ENCODE measurements at regions not wholly inside any gene's neighbourhood (a gene's known extent, or its start where the extent isn't known, plus 50 kb on each side); places are given as distances from the start of the nearest gene placed in this dataset.
"Not testable (repeated sequence)": the region's sequence is repeated elsewhere in the genome, so short reads cannot be mapped to it uniquely, and the experiment has no call there.

- DNase-seq, result no peak
Observed at GRCh38 chr6:27575594-27576361, 102.9 kb upstream of the ZNF184 start.

GRCh38 chr6:27568226-27568897 is 95.5 kb upstream of the ZNF184 start:
- no peak for DNase-seq

GRCh38 chr6:27565839-27566779 is 93.2 kb upstream of the ZNF184 start:
- DNase-seq, result no peak

- no peak for DNase-seq
Observed at GRCh38 chr6:27562027-27562410, 89.1 kb upstream of the ZNF184 start.

- DNase-seq, result no peak
Observed at GRCh38 chr6:27558028-27558724, 85.3 kb upstream of the ZNF184 start.

GRCh38 chr6:27556406-27556805 is 83.5 kb upstream of the ZNF184 start:
- no peak for DNase-seq

GRCh38 chr6:27553123-27553904 is 80.4 kb upstream of the ZNF184 start:
- no peak for DNase-seq

GRCh38 chr6:27551607-27552006 is 78.7 kb upstream of the ZNF184 start:
- no peak for DNase-seq

GRCh38 chr6:27550692-27551091 is 77.8 kb upstream of the ZNF184 start:
- DNase-seq, result no peak

GRCh38 chr6:27549241-27549598 is 76.3 kb upstream of the ZNF184 start:
- DNase-seq, result not testable (repeated sequence)

- no peak for DNase-seq
Observed at GRCh38 chr6:27547157-27548075, 74.5 kb upstream of the ZNF184 start.

- no peak for DNase-seq
Observed at GRCh38 chr6:27546522-27546921, 73.6 kb upstream of the ZNF184 start.

- DNase-seq, result no peak
Observed at GRCh38 chr6:27545271-27546046, 72.6 kb upstream of the ZNF184 start.

GRCh38 chr6:27544612-27545260 is 71.8 kb upstream of the ZNF184 start:
- DNase-seq, result no peak

GRCh38 chr6:27544135-27544534 is 71.2 kb upstream of the ZNF184 start:
- DNase-seq, result not testable (repeated sequence)

GRCh38 chr6:27542485-27542884 is 69.6 kb upstream of the ZNF184 start:
- DNase-seq, result no peak

- no peak for DNase-seq
Observed at GRCh38 chr6:27541933-27542297, 69.0 kb upstream of the ZNF184 start.

- no peak for DNase-seq
Observed at GRCh38 chr6:27541212-27541932, 68.5 kb upstream of the ZNF184 start.

GRCh38 chr6:27539551-27539950 is 66.6 kb upstream of the ZNF184 start:
- DNase-seq, result no peak

All from NCI-H1048 (cell line).